PC-9 (cell line): ENCODE measurements at regions not wholly inside any gene's neighbourhood (a gene's known extent, or its start where the extent isn't known, plus 50 kb on each side); places are given as distances from the start of the nearest gene placed in this dataset.

Experiments used
- BruUV-seq: library from RNA; stranded (reverse); fragments of 400-500 nt; replicated peaks from 2 replicates; lab custom pipeline; 2021; lab: Mats Ljungman, UMichigan
- CTCF ChIA-PET: fragments of 300-600 bp; sonication (Branson Sonifier 250); formaldehyde crosslinking; loops from one replicate; lab custom pipeline; 2022; ENCODE audit warnings: antibody characterized with exemption; lab: Charles Lee
- POLR2A ChIA-PET: fragments of 300-600 bp; sonication (Branson Sonifier 250); formaldehyde crosslinking; loops from one replicate; lab custom pipeline; 2022; ENCODE audit warnings: antibody characterized with exemption; ENCODE audit not compliant: unreplicated experiment; lab: Charles Lee
- DNase-seq, 2 experiments: peaks; one replicate each; pipeline versions ENCODE4 v3.0.0 to v3.0.0-alpha.2; 2015 to 2022; ENCODE audit warnings: mixed read lengths in 1 of 2
- H2AFZ ChIP-seq: fragments of 200-600 bp; sonication (generic); 2 replicates; pipeline ENCODE4 v1.8.1; 2017; ENCODE audit warnings: antibody characterized with exemption
- H3F3A ChIP-seq: fragments of 200-600 bp; sonication (generic); 2 replicates; pipeline ENCODE4 v1.8.1; 2017; ENCODE audit warnings: antibody characterized with exemption, mild to moderate bottlenecking, low read depth; ENCODE audit not compliant: insufficient read depth
- H3K27ac ChIP-seq: fragments of 200-600 bp; sonication (generic); 2 replicates; pipeline ENCODE4 v1.6.1; 2016; ENCODE audit warnings: mixed run types
- H3K27me3 ChIP-seq: fragments of 200-600 bp; sonication (generic); 2 replicates; pipeline ENCODE4 v1.6.1; 2016; ENCODE audit warnings: low read depth, mixed run types; ENCODE audit not compliant: insufficient read depth
- H3K36me3 ChIP-seq: fragments of 200-600 bp; sonication (generic); 2 replicates; pipeline ENCODE4 v1.6.1; 2016; ENCODE audit warnings: low read depth, mixed run types
- H3K4me1 ChIP-seq: fragments of 200-600 bp; sonication (generic); replicated peaks from 2 replicates; pipeline ENCODE4 v1.6.1; 2016; ENCODE audit warnings: mixed run types; ENCODE audit not compliant: insufficient read depth
- H3K4me2 ChIP-seq: fragments of 200-600 bp; sonication (generic); 2 replicates; pipeline ENCODE4 v1.6.1; 2017; ENCODE audit warnings: mixed run types
- H3K4me3 ChIP-seq: fragments of 200-600 bp; sonication (generic); 2 replicates; pipeline ENCODE4 v1.6.1; 2016; ENCODE audit warnings: mixed run types
- H3K79me2 ChIP-seq: fragments of 200-600 bp; sonication (generic); 2 replicates; pipeline ENCODE4 v1.6.1; 2017; ENCODE audit warnings: low read depth, mixed run types
- H3K9me2 ChIP-seq: fragments of 200-600 bp; sonication (generic); 2 replicates; pipeline ENCODE4 v1.8.1; 2017; ENCODE audit warnings: mild to moderate bottlenecking; ENCODE audit not compliant: insufficient read depth
- H3K9me3 ChIP-seq: fragments of 200-600 bp; sonication (generic); 2 replicates; pipeline ENCODE4 v1.8.1; 2016; ENCODE audit warnings: low read depth; ENCODE audit not compliant: insufficient read depth
- H4K20me1 ChIP-seq: fragments of 200-600 bp; sonication (generic); 2 replicates; pipeline ENCODE4 v1.8.1; 2017; ENCODE audit not compliant: insufficient read depth
- CTCF ChIP-seq: fragments of 200-600 bp; sonication (generic); conservative IDR thresholded peaks from 2 replicates; pipeline ENCODE4 v1.6.1; 2017; ENCODE audit warnings: mixed run types, antibody characterized with exemption, mild to moderate bottlenecking, moderate library complexity
- EZH2 ChIP-seq: fragments of 200-600 bp; sonication (generic); IDR thresholded peaks from 2 replicates; pipeline ENCODE4 v1.8.0; 2017; ENCODE audit warnings: antibody characterized with exemption, low read depth
- intact Hi-C: fragments of 100-400 bp; cut with micrococcal nuclease; formaldehyde crosslinking; loops from one replicate; pipeline ENCODE4 v1.10.0; 2022; ENCODE audit not compliant: unreplicated experiment

GRCh38 chr2:139201516-139201915 lies 421.3 kb upstream of the NXPH2 start:
- H3K36me3 ChIP-seq, result no peaks in the 10 kb centered on the region
- H3K4me2 ChIP-seq, result no peak overlapping the region
- ChIA-PET POLR2A (no interaction called here), CTCF (no interaction called here)
- no peaks in the 10 kb centered on the region for H3K9me3 ChIP-seq
- no peak overlapping the region for H2AFZ ChIP-seq
- no peak for TF ChIP-seq CTCF
- no peak for TF ChIP-seq EZH2
- H3K27ac ChIP-seq, result no peak overlapping the region
- H3K27me3 ChIP-seq, result no peaks in the 10 kb centered on the region
- no peak overlapping the region for H3K4me3 ChIP-seq
- no peaks in the 10 kb centered on the region for H3K9me2 ChIP-seq
- no TSS peak for BruUV-seq
- no peak for DNase-seq
- H3K79me2 ChIP-seq, result no peaks in the 10 kb centered on the region
- no peaks in the 10 kb centered on the region for H4K20me1 ChIP-seq
- intact Hi-C loops, result no loop called here
- no peaks in the 10 kb centered on the region for H3F3A ChIP-seq
- H3K4me1 ChIP-seq, result no peaks in the 10 kb centered on the region

- no peaks in the 10 kb centered on the region for H3K36me3 ChIP-seq
- no peak overlapping the region for H3K27ac ChIP-seq
- ChIA-PET POLR2A (no interaction called here), CTCF (no interaction called here)
- H3K27me3 ChIP-seq, result no peaks in the 10 kb centered on the region
- intact Hi-C loops, result no loop called here
- no peak for DNase-seq
- TF ChIP-seq EZH2 (no peak), CTCF (no peak)
- H3K4me1 ChIP-seq, result no peaks in the 10 kb centered on the region
- no peaks in the 10 kb centered on the region for H3K9me3 ChIP-seq
- no peak overlapping the region for H3K4me3 ChIP-seq
- no peaks in the 10 kb centered on the region for H3K79me2 ChIP-seq
- H2AFZ ChIP-seq, result no peak overlapping the region
- H3K4me2 ChIP-seq, result no peak overlapping the region
- no peaks in the 10 kb centered on the region for H3K9me2 ChIP-seq
- no peaks in the 10 kb centered on the region for H4K20me1 ChIP-seq
- no peaks in the 10 kb centered on the region for H3F3A ChIP-seq
- no TSS peak for BruUV-seq
Observed at GRCh38 chr2:139196754-139197153, 416.6 kb upstream of the NXPH2 start.

GRCh38 chr2:139194546-139194945 lies 414.4 kb upstream of the NXPH2 start:
- DNase-seq, result no peak
- no peaks in the 10 kb centered on the region for H3K36me3 ChIP-seq
- no peaks in the 10 kb centered on the region for H4K20me1 ChIP-seq
- TF ChIP-seq EZH2 (no peak), CTCF (no peak)
- no peak overlapping the region for H3K4me3 ChIP-seq
- POLR2A ChIA-PET, result no interaction called here
- H3K79me2 ChIP-seq, result no peaks in the 10 kb centered on the region
- CTCF ChIA-PET, result no interaction called here
- no peaks in the 10 kb centered on the region for H3K9me2 ChIP-seq
- intact Hi-C loops, result no loop called here
- H3K4me2 ChIP-seq, result no peak overlapping the region
- H3F3A ChIP-seq, result no peaks in the 10 kb centered on the region
- H3K27ac ChIP-seq, result no peak overlapping the region
- H3K9me3 ChIP-seq, result no peaks in the 10 kb centered on the region
- no TSS peak for BruUV-seq
- no peaks in the 10 kb centered on the region for H3K27me3 ChIP-seq
- H3K4me1 ChIP-seq, result no peaks in the 10 kb centered on the region
- H2AFZ ChIP-seq, result no peak overlapping the region
